ENCODE measurements at regions not wholly inside any gene's neighbourhood (a gene's known extent, or its start where the extent isn't known, plus 50 kb on each side); places are given as distances from the start of the nearest gene placed in this dataset.
"Not testable (repeated sequence)": the region's sequence is repeated elsewhere in the genome, so short reads cannot be mapped to it uniquely, and the experiment has no call there.

DNA sequence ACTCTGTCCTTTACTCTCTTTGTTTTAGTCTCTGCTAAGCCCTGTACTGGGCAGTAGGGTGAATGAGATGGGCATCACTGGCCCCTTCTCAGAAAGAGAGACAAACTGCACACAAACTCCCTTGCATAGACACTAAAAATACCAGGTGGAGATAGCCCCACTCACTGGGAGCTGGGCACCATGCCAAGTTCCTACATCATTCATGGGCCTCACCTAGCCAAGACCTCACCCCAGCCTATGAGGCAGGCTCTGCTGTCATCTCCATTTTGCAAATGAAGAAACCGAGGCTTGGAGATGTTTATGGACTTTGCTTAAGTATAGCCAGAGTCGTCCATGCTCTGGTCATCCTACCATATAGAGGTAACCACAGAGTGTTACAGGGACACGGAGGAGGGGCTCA is 499.8 kb upstream of the CDH11 start:
- DNase-seq (ENCODE audit: low read depth), result no peak

- DNase-seq (ENCODE audit: low read depth), result no peak
Observed at GRCh38 chr16:65619606-65620005, 497.7 kb upstream of the CDH11 start.

GRCh38 chr16:65618931-65619330 is 497.1 kb upstream of the CDH11 start:
- no peak for DNase-seq (ENCODE audit: low read depth)

DNA sequence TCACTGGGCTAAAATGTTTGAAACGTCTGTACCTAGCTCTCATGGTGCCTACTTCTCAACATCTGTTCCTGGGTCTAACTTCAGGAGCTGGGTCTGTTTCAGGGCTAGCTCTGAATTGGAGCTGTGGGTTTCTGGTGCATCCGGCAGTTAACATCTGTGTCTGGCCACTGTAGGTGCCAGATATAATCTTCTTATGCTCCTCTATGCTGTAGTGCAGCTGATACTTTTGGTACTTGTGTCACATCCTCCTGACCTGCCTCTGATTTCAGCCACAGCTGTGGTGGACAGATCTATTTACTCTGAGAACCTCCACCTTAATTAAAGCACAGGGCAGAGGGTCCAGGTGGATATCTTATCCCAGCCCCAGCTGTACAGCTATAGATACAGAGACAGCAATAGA is 496.5 kb upstream of the CDH11 start:
- no peak for DNase-seq (ENCODE audit: low read depth)

DNA sequence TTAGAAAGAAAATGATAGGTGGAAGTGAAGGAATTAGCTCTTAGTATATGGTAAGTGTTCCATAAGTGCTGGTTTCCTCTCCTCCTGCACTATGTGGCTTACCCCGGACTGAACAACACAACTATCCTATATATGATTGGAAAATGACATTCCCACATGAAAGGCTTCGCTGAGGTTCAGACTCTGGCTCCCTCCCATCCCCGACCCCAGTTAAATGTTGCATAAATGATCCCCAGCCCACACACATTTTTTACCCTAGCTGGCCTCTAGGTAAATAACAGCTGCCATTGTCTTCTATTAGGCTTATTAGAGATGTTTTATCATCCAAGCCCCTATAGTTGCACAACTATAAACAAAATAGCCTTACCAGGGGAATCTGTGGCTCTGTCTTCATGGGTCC is 495.6 kb upstream of the CDH11 start:
- no peak for DNase-seq (ENCODE audit: low read depth)

DNA sequence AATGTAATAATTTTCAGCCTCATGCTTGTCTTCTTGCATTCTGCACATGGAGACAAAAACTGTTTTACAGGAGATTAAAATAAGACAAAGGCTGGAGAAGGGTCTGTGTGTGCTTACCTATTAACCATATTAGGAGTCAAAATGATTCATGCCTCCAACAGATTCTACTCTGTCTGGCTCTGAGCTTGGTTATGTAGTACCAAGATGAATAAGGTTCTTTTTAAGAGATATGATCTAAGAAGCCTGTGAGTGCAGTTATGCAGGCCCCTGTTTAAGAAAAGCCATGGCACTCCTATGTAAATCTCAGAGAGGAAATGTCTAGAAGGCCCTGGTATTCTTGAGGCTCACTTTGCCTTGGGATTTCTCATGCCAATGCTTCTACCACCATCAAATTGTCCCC is 486.6 kb upstream of the CDH11 start:
- DNase-seq (ENCODE audit: low read depth), result no peak

GRCh38 chr16:65604771-65605170 is 482.9 kb upstream of the CDH11 start:
- DNase-seq (ENCODE audit: low read depth), result no peak

DNA sequence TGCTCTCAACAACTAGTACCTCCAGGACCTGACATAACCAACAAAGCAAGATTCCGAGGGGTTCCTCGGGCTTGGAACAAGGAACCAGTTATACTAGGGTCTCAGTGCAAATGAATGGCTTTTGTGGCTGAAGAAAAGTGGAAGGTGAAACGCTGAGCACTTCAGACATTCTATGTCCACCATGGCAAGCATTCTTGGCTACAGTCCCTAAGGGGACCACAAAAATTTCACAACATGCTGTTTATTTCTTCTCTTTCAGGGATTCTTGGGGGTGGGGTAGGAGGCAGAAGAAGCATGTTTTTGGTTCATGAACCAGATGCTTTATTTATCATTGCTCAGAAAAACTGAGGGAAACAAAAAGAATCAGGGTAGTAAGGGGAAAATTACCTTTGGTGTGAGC is 479.9 kb upstream of the CDH11 start:
- DNase-seq (ENCODE audit: low read depth), result no peak

- DNase-seq (ENCODE audit: low read depth), result no peak
Observed at GRCh38 chr16:65600629-65601028, 478.8 kb upstream of the CDH11 start.

DNA sequence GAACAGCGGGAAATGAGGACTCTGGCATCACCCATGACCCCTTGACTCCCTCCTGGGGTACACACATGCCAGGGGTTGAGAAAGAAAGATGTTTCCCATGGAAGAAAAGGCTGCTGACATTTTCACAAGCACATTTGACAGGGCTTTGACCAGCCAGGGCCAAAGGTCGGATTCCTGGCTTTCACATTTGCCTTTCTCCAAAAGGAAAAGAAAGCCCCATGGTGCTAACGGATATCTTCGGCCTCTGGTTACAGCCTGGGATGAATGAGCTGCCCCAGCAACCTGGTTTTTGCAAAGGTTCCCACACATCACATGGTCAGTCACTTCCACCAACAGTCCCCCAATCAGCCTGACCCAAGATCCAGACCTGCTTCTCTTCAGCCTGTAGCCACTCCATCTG is 478.2 kb upstream of the CDH11 start:
- no peak for DNase-seq (ENCODE audit: low read depth)

GRCh38 chr16:65598621-65599020 is 476.8 kb upstream of the CDH11 start:
- no peak for DNase-seq (ENCODE audit: low read depth)

DNA sequence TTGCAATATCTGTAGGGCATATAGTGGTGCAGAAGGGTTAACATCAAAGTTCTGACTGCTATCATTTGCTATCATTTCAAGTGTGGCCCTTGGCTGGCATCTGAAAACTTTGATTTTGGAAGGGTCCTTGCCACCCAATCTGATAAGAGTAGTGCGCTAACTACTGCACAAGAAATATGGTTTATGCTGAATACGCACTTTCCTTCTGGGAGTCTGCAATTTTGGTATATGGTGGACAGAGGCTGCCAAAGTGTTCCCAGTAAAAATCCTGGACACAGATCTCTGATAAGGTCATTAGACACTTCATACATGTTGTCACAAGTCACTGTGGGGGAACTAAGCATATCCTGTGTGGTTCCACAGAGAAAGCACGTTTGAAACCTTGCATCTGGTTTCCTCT is 461.6 kb upstream of the CDH11 start:
- no peak for DNase-seq (ENCODE audit: low read depth)

DNA sequence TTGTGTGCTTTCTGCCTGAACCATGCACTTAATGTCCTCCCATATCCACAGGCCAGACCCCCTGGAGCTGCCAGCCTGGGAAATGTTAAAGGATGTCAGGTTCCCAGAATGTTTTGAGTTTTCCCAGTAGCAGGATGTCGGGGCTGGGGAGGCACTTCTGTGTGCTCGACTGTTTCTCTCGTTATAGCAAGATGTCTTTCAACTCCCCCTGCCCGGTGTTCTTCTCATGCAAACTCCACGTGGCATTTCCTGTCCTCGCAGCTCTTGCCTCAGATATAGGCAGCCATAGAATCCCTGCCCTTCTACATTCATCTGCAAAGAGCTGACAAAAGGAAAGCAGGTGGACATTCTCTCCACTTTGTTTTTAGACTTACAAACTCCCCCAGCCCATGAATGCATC is 457.2 kb upstream of the CDH11 start:
- DNase-seq (ENCODE audit: low read depth), result no peak

GRCh38 chr16:65576631-65577030 is 454.8 kb upstream of the CDH11 start:
- DNase-seq (ENCODE audit: low read depth), result no peak

- no peak for DNase-seq (ENCODE audit: low read depth)
Observed at GRCh38 chr16:65576139-65576538, 454.3 kb upstream of the CDH11 start.

DNA sequence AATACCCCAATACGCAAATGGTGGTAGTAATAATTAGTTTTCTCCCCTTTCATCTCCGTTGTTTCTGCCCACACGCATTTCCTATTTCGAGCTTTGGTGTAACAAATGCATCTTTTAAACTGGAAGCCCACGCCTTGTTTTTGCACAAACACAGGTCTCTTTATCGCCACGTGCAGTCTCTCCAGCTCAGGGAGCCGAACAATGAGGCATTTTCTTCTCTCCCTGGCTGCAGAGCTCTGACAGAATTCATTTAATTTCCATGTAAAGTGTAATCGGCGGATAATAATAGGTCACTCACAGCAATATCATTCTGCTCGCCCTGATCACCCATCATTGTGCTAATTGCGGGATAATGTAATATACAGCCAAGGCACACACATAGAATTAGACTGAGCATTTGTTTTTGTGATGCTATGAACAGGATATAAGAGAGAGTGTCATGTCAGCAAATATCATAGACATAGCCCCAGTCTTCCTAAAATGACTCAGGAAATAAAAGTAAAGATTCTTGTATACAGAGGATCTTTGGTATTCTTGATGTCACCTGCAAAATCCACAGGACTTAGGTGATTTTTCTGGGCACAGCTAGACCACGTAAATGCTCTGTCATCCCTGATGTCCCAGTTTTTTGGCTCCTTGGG is 452.6 kb upstream of the CDH11 start:
- no peak for DNase-seq (ENCODE audit: low read depth)

DNA sequence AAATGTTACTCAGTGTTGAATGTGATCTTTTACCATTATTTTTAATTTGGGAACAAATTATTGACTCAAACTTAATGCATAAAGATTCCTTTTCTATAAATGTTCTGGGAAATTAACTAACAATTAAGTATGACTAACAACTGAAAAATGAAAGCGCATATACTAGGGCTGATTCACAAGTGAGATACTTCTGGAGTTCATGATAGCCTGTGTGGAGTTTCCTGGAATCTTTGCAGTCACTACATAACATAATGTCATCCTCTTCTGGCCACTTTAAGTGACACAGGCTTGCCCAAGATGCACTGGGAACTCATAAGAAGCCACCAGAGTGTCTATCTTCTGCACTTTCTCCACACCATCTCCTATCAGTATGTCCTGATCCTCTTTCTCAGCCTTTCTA is 450.3 kb upstream of the CDH11 start:
- DNase-seq (ENCODE audit: low read depth), result no peak

DNA sequence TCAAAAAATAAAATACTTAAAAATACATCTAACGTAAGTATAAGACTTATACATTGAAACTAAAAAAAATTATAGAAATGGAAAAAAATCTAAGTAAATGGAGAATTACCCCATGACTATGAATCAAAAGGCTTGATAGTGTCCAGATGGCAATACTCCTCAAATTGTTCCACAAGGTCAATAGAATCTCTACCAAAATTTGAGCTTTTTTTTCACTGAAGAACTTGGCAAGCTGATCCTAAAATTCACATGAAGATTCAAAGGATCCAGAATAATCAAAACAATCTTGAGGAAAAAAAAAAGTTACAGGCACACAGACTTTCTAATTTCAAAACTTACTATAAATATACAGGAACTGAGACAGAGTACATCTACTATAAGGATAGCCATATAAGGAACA is 448.4 kb upstream of the CDH11 start:
- DNase-seq (ENCODE audit: low read depth), result no peak

DNA sequence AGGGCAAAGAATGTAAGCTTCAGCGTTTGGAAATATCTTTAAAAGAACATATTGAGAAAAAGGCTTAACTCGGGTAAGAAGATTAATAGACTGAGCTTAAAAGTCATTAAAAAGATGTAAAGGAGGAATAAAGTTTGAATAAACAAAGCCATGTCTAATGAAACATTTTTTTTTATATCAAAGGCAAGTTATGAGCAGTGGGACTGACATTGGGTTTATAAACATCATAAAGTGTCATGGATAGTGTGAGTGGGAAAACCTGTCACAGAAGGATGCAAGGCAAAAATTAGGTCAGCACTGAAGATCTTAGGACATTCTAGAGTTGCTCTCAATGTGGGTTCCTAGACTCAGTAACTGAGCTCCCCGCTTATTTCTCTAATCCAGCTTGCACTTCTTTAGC is 438.0 kb upstream of the CDH11 start:
- no peak for DNase-seq (ENCODE audit: low read depth)

DNA sequence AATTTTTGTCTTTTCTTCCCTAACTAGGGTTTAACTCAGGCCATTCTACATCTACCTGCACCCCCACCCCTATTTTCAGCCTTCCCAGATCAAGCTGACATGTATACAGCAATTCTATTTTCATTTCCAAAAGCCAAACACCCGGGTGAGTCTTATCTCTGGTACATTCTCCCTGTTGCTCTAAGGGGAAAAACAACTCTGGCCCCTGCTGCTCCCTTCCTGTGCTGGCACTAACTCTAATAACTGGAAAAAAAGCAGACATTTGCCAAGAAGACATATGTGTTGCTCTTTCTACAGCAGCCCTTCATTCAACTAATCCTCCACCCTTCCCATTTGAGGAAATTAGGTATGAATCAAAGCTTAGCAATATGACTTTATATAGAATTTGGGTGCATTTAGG is 427.8 kb upstream of the CDH11 start:
- not testable (repeated sequence) for DNase-seq (ENCODE audit: low read depth)

DNA sequence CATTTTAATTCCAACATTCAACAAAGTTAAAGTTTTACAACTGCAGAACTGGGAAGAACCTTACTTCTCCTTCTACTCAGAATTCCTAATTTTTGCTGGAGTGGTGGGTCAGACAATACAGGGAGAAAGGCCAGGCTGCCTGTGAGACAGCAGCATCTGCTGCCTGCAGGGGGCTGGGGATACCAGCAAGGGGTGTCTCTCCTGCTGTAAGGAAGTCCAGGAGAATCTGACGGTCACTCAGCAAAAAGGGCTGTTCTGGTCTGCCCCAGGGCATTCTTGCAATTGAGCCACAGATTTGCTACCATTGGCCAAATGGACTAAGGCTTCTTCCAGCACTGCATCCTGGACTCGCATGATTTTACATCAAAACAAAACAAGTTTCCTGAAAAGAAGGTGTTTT is 426.6 kb upstream of the CDH11 start:
- no peak for DNase-seq (ENCODE audit: low read depth)

DNA sequence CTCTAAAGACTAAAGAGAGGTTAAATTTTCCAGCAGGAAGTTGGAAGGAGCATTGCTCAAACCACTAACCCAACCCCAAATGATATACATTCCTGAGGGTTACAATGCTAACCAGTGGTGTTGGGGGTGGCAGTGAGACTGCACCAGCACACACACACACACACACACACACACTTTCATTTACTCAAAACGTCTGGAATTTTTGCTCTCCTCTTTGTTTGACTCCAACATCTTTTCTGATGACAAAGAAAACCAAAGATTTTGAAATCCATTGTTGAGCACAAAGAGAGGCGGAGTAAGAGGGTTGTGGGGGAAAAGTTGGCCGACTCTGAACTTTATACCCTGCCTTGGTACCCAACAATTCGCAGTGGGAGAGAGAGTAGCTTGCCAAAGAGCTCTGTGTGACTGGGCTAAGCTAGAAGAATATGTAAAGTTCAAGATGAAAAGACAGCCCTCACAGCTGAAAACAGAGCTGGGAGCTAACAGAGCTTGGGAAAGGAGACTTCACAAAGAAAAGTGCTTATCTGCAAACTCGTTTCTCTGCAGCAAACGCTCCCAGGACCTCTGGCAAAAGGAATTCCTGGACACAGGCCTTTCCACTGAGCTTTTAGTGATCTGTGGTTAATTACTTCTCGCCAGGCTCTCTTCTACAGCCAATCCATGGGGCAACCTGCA is 426.0 kb upstream of the CDH11 start:
- DNase-seq (ENCODE audit: low read depth), result no peak

- DNase-seq (ENCODE audit: low read depth), result no peak
Observed at GRCh38 chr16:65546353-65546791, 424.5 kb upstream of the CDH11 start.

DNA sequence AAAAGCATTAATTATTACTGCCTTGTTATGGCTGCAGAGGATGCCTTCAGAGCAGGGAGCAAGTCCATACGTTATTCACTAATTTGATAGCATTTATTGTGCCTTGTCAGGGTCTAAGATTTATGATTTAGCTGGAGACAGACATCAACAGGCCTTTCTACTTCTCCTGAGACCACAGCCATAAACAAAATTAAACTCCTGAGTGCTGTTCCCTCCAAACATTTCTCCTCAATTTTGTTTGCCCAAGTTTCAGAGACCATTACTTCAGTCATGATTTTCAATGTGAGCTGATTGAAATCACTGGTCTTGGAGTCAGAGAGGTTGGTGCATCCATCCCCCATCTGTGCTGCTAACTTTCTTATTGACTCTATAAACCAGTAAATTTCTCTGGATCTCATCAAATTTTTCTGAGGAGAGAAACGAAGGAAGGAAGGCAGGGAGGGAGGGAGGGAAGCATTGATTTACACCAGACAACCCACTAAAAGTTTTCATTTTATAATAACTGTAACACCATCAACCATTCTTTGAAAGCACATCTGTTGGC is 423.6 kb upstream of the CDH11 start:
- no peak for DNase-seq (ENCODE audit: low read depth)

All from stimulated activated CD4-positive, alpha-beta T cell treated with anti-CD3 and anti-CD28 coated beads, Interleukin-2, amount 100 ng/mL, for 4 hours (primary cell).